ENCODE measurements at regions not wholly inside any gene's neighbourhood (a gene's known extent, or its start where the extent isn't known, plus 50 kb on each side); places are given as distances from the start of the nearest gene placed in this dataset.

DNA sequence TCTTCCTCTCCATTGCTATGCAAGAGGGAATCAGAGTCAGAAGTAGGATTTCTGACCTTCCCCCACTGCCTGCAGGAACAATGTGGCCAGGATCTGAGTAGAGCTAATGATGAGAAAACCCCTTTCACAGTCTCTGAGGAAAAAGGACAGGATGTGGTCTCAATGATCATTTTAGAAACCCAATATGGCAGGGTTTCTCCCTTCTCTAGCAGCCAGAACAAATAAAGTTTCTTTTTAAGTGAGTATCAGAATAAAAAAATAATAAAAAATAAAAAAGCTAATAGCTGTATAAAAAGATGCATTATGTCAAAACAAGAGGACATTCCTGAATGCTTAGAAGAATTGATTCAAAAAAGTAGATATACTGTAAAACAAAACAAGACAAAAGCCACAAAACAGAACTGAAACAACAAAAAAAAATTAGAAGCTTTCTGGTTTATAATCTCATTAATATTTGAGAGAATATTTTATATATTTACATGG lies 1124.9 kb upstream of the ZEB2 start:
- DNase-seq = no peak

DNA sequence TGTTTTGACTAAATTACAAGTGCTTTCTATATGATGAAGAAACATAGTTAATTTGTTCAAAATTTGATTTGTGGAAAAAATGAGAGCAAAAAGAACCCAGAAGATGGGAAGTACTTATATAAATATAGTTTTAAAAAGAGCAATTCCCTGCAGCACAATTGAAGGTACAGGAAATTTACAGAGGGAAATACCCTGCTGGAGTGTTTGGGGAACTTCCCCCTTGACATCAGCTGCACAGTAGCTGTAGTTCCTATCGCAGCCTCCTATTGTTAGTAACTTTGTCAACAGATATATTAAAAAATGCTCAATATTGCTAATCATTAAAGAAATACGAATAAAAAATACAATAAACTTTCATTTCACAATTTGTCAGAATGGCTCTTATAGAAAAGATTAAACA lies 1118.8 kb upstream of the ZEB2 start:
- DNase-seq = peak; percentile 10

DNA sequence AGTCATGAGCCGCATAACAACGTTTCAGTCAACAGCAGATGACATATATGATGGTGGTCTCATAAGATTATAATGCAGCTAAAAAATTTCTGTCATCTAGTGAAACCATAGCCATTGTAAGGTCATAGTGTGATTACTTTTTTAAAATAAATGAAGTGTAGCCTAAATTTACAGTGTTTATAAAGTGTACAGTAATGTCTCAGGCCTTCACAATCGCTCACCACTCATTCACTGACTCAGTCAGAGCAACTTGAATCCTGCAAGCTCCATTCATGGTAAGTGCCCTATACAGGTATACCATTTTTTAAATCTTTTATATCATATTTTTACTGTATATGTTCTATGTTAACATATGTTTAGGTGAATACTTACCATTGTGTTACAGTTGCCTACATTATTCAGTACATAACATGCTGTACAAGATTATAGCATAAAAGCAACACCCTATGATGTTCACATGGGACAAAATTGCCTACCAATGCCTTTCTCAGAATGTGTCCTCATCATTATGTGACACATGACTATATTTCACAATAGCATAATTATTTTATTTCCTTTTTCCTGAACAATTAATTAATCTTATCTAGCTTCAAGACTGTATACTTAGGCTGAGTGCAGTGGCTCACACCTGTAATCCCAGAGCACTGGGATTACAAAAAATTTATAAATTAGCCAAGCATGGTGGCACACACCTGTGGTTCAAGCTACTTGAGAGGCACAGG lies 1115.9 kb upstream of the ZEB2 start:
- no peak for DNase-seq

DNA sequence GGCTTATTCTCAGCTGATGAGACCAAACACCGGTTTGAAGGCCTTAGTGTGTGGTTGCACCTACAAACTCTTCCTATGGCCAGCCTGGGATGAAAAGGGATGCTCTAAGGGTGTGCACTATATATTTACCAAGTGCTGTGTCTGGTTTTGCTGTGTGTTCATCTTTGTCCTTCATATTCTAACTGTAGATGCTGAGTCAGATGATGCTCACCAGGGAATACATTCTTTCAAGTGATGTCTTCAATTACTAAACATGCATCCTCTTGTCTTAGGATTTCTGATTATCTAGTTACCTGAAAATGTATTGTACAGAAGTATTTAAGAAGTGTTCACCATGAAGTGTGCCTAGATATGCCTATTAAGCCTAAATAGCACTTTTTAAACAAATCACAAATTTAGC lies 1111.6 kb upstream of the ZEB2 start:
- no peak for DNase-seq

DNA sequence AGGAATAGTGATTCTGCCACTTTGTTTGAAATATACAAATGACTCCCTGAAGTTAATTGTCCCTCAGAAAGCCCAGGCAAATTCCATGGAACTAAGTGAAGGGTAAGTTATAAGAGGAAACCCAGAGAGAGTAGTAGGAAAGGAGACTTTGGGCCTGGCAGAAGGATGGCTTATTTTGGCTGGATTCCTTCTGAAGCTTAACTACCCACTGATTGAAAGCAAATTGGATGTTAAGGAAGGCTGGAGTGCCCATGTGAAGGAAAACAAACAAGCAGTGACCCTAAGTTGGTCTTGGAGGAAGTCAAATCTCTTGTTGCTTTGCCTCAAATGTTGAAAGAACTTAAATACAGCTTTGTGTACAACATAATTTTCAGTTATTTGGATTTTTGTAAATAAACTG lies 1106.4 kb upstream of the ZEB2 start:
- DNase-seq = no peak

DNA sequence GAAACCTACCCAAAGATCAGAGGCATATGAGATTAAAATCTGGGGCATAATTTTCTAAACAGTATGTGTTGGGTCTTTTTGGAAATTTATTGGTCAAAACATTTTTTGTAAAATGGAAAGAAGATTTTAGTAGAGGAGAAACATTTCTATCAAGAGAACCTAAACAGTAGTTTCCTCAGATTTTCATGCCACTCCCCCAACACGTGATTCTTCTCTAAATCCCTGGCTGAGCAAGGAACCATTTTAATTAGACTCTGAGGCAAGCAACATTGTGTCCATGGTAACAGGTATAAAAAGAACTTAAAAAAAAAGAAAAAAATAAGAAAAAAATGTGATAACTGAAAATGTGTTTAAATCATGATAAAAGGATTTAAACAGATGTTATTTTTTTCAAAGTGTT lies 1105.2 kb upstream of the ZEB2 start:
- DNase-seq = no peak

DNA sequence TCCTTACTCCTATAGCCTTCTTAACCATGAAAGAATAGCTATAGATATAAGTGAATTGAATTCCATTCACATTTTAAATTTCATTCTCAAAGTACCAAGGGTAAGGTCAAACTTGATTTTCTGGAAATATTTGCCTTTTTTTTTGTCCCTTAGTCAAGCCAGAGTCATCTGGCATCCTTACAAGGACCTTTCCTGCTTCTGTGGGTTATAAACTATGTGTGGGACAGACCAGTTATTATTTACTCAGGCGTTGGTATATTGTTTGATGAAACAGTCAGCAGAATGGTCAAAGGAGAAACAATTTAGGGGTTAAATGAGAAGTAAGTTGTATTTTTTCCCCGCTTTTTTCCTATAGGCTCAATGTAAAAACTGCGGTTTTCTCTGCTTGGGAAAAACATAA lies 1103.2 kb upstream of the ZEB2 start:
- DNase-seq = no peak

DNA sequence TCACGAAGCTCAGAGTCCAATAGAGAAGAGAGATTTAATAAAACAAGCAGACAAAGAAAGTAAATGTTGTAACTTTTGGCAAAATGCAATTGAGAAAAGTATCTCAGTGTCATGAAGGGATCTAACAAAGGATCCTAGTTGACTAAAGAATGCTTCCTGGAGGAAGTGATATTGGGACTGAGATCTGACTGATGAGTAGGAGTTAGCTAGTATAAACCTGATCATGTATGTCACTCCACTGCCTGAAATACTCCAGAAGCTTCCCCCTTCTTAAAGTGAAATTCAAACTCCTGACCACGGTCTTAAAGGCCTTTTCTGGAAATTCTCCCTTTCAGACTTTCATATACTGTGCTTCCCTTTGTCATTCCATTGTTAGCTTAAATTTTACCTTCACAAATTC lies 1102.4 kb upstream of the ZEB2 start:
- DNase-seq = no peak

DNA sequence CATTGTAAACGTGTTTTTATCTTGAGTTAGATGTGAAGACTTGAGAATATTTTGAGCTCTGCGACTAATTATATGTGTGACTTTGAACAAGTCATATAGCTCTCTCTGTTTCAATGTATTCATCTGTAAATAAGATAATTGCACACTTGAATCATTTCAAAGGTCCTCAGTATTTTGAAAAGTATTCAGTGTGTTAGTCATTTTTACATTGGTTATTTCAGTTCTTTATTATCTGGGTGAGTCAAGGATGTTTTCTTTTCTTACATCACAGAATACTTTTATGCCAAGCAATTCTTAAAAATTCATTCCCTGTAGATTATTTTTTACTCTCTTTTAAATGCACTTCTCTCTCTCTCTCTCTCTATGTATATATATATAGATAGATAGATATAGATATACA lies 1098.0 kb upstream of the ZEB2 start:
- no peak for DNase-seq

DNA sequence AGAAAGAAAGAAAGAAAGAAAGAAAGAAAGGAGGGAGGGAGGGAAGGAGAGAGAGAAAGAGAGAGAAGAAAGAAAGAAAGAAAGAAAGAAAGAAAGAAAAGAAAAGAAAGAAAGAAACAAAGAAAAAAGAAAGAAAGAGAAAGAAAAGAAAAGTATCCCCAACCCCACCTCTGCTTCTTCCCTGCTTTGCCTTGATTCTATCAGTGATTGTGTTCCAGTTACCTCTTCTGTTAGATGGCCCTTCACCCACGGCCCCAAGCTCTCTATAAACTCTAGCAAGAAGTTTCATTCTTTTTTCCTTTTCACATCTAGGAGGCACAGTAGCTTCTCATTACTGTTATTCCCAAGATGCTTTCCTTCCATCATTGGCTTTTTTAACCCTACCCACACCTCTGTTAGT lies 1097.5 kb upstream of the ZEB2 start:
- DNase-seq = no peak

DNA sequence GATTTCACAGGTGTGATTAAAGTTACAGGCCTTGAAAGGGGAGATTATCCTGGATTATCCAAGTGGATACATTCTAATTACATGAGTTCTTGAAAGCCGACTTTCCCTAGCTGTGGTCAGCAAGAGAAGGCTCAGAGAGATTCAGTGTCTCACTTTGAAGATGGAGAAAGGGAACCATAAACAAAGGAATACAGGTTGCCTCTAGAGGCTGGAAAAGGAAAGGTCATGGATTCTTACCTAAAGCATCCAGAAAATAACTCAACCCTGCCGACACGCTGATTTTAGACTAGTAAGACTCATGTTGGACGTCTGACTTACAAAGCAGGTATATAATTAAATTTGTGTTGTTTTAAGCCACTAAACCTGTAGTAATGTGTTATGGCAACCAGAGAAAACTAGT lies 1095.7 kb upstream of the ZEB2 start:
- no peak for DNase-seq

DNA sequence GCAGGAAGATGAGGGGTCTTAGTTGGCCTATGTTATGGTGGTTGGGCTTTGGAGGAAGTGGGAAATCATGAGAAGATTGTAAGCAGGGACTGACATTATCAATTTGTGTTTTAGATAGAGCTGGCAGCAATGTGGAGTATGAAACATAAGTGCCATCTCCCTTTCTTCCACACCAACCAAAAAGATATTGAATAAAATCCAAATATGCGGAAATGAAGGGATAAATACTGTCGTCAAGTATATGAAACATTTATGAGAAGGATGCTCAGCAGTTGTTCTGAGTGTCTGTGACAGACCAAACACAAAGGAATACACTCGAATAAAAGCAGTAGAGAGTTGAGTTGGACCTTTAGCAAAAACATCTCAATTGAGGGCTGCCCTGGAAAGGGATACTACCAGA lies 1090.0 kb upstream of the ZEB2 start:
- DNase-seq = no peak

DNA sequence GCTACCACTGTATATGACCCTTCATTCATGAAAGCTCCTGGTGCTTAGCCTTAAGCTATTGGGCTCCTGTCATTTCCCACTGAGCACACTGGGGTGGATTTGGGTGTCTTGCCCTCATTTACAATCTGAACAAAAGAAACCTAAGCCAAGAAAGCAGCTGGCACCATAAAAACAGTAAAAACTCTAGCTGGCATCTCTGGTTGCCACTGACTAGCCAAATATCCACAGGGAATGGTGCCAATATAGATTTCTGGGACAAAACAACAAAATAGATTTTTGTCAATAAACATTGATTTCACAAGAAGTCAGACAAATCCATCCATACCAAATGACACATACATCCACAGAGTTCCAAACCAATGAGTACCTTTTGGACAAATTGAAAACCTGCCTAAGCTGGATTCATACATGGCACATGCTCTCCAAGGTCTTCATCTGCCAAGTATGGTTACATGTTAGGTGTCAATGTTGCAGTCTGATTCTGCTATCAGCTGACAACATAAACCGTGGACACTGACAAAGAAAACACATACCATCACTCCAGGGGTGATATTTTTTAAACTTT lies 1081.5 kb upstream of the ZEB2 start:
- no peak for DNase-seq

DNA sequence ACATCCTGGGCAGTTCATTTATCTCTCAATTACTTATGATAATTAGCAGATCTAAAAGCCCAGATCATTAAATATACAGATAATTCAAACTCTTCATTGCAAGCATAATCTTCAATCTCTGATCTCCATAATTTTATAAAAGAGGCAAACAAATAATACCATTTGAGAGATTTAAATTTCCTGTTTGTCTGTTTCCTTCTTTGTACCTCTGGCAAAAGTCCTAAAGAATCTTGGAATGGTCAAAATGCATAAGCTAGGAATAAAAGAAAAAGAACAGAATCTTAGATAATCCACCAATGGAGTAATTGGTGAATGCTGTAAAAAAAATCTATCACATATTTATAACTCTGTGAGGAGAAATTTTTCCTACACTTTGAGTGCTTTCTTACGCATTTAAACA lies 1080.9 kb upstream of the ZEB2 start:
- no peak for DNase-seq

DNA sequence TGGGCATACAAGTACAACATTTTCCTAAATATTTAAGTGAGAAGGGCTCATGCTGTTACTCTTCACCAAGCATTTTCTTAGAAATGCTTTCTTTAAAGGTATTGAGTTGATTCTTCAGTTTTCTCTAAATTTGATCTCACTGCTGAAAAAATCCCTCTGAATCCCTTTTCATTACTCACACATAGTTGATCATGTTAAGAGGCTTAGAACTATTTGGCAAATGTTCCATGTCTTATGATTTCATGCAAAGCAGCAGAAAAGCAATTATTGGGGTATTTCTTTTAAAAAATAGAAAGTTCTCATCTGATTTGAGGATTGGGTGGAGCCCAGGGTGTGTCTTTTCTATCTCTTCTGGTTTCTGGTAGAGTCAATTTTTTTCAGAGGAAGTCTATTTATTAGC lies 1079.8 kb upstream of the ZEB2 start:
- DNase-seq = no peak

DNA sequence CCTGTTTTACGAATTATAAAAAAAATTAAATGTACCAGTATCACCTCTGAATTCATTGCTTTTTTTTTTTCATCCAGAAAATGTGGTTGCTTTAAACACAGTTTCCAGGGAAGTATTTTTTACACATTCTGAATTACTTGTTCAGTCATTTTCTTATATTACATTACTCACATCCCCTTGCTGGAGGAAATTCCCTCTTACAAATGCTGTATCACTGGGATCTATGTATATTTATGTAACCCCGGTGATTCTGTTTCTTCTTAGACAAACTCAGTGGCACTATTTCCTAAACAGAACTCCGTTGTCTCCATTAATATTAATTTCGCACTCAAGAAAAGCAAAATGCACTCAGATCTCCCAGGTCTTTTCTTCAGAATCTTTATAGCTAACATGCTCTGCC lies 1078.5 kb upstream of the ZEB2 start:
- DNase-seq = no peak

DNA sequence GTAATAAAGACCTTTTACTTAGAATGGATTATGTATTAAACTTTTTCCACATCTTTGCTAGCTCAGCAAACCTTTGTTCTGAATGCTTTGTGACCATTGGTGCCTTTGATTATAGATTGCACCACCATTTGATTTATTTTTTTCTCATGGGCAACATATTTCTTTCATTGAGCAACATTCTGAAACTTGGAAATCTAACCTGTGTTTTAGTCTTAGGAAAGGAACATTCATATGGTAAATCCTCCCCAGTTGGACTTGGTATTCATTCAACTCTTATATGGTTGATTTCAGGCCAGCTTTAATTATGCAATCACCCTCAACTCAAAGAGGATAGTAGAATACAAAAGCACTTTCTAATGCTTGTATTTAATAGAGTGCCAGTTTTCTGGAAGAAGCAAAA lies 1077.9 kb upstream of the ZEB2 start:
- DNase-seq = no peak

DNA sequence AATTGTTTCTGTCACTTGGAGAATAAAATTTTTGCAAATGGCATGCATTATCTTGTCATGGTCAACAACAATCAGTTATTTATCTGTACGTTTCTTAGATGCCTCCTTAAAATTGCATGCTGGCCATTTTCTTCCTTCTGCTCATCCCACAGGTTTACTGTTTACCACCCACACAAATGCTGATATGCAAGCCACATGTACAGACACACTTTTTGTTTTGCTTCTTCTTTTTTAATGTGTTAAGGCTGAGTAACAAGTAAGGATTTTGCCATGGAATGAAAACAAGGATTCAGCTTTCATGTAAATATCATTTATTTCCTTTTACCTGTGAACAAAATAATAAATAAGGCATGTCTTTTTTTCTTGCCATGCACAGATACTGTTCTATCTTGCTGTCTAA lies 1077.1 kb upstream of the ZEB2 start:
- DNase-seq = no peak

DNA sequence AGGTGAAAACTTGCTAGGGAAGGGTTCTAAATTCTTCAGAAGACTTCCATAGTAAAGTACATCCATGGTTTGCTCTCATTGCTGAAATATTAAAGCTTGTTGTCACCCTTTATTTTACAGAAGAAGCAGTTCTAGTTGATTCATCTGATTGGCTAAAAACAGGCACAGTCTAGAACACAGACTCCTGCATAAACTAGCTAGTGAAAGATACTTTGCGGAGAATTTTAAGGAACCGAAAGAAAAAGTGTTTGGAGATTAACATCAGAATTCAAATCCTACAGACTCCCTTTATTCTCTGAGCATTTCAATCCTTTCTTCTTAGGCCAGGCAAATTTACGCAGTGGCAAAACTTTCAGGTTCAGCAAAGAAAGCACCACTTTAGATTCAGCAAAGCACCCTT lies 1076.5 kb upstream of the ZEB2 start:
- DNase-seq = no peak

DNA sequence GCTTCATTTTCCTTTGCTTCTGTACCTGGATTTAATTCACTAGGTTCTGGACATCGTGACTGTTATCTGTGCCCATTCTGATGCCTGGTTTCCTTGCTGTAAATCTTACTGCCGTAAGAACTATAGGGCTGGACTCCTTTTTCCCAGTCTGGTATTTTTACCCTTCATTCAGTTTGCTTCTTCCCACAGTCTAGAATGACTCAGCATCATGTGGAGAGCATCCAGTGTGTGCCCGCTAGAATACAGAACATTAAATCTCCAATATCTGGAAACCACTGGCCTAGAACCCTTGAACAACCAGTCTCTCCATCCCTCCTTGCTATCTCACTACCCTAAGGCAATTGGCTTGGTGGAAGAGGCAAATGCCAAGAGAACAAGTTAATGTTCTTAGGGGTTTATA lies 1075.4 kb upstream of the ZEB2 start:
- no peak for DNase-seq

DNA sequence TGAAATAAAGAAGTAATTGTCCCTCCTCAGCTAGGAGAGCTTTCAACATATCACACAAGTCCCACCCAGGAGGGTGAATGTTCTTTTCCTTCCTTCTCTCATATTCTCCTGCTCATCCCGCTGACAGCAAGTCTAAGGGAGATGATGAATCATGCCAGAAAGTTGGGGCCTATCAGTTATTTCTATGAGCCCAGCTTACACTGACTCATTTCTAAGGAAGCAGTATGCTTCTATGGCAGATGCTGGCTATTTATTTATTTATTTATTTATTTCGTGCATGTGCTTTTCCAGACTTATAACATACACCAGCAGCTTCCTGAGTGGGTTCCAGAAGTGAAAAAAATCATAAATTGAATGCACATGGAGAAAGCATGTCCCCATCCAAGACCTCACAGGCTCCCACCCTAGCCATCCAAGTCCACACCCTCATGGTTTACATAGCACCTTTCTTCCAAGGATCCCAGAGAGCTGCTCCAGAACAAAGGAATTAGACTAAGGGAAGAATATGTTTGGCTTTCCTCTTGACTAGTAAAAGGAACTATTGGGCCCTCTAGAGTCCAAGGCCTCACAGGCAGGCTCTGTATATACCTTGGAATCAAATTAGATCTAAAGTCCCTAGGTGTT lies 1074.2 kb upstream of the ZEB2 start:
- DNase-seq = no peak

DNA sequence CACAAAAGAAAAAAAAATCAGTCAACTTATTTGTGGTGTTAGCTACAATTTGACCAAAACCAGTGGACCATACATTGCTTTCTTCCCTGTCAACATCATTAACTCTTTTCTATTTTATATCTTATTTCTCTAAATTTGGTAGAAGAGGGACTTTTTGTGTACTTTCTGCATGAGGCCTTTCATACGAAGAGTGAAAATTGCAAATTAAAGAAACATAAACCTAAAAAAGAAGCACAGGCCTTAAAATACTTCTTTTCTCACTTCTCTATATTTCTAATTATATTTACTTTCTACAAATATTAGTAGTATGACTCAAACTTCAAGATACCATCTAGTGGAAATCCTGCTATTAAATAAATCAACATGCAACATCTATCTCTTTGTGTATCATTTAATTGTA lies 1073.4 kb upstream of the ZEB2 start:
- no peak for DNase-seq

DNA sequence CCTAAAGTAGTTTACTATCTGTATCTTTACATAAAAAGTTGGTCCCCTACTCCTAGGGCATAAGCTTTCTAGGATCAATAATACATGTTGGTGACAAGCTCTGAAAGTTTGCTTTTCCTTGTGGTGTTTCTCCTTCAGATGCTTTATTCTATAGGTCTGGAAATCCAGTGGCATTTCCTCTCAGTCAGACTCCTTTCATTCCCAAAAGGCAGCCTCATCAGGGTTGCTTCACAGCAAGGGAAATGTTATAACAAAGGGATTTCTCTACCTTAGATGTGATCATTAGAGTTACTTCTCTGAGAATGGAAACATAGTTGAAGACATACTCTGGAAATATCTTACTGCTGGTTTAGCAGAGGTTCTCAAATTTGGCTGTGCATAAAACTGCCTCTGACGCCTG lies 1072.4 kb upstream of the ZEB2 start:
- DNase-seq = no peak

DNA sequence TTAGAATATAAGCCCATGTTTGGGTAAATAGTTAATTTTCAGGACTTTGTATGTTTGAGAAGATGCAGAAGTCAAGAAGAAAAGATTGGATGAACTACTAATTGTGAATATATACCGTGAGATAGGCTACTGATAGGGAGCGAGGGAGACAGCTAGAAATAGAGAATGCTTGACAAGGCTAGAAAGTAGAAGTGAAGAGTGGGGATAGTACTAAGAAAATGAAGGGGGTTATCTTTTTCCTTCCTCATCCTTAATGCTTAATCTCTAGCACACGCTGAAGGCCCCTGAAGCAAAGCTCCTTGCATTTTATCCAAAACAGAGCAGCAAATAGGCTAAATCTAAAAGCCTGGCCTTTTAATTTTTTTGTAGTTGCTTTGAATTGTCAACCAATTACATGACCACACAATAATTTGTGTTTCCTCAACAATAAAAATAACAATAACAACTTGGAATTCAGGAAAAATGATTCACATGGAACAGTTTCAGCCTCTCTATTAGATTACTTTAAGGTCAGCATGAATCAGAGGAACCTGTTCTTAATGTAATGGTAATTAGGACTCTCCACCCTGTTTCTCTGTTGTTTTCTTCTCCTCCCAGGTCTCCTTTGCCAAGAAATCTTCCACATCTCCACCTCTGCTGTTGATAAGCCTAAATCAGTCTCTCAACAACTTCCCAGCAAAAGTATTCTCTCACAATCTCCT lies 1071.3 kb upstream of the ZEB2 start:
- DNase-seq = no peak

All from hematopoietic multipotent progenitor cell treated with erythropoietin and hydrocortisone succinate and interleukin-3 and kit ligand, for 6 days (in vitro differentiated cells).